ENCODE measurements at regions not wholly inside any gene's neighbourhood (a gene's known extent, or its start where the extent isn't known, plus 50 kb on each side); places are given as distances from the start of the nearest gene placed in this dataset.

- DNase-seq (ENCODE audit: low spot score): no peak
These were observed 133.0 kb downstream of the ZDHHC21 start for GRCh38 chr9:14560194-14560593.

GRCh38 chr9:14554886-14555285, 138.3 kb downstream of the ZDHHC21 start:
- peak; percentile 20 for DNase-seq (ENCODE audit: low spot score)

- no peak for DNase-seq (ENCODE audit: low spot score)
These were observed 145.8 kb downstream of the ZDHHC21 start for GRCh38 chr9:14547245-14548060.

GRCh38 chr9:14546693-14547092, 146.5 kb downstream of the ZDHHC21 start:
- no peak for DNase-seq (ENCODE audit: low spot score)

- no peak for DNase-seq (ENCODE audit: low spot score)
These were observed 151.2 kb downstream of the ZDHHC21 start for GRCh38 chr9:14542071-14542470.

- DNase-seq (ENCODE audit: low spot score): no peak
These were observed 154.7 kb downstream of the ZDHHC21 start for GRCh38 chr9:14538526-14538925.

- no peak for DNase-seq (ENCODE audit: low spot score)
These were observed 157.9 kb downstream of the ZDHHC21 start for GRCh38 chr9:14535161-14535955.

- no peak for DNase-seq (ENCODE audit: low spot score)
These were observed 159.2 kb downstream of the ZDHHC21 start for GRCh38 chr9:14533867-14534640.

GRCh38 chr9:14532456-14533115, 160.6 kb downstream of the ZDHHC21 start:
- peak; percentile 66 for DNase-seq (ENCODE audit: low spot score)

- no peak for DNase-seq (ENCODE audit: low spot score)
These were observed 161.6 kb downstream of the ZDHHC21 start for GRCh38 chr9:14531341-14532269.

- no peak for DNase-seq (ENCODE audit: low spot score)
These were observed 162.4 kb downstream of the ZDHHC21 start for GRCh38 chr9:14530841-14531240.

GRCh38 chr9:14530366-14530765, 162.9 kb downstream of the ZDHHC21 start:
- no peak for DNase-seq (ENCODE audit: low spot score)

- DNase-seq (ENCODE audit: low spot score): no peak
These were observed 163.6 kb downstream of the ZDHHC21 start for GRCh38 chr9:14529629-14530028.

- no peak for DNase-seq (ENCODE audit: low spot score)
These were observed 164.2 kb downstream of the ZDHHC21 start for GRCh38 chr9:14529054-14529453.

GRCh38 chr9:14526504-14526903, 166.7 kb downstream of the ZDHHC21 start:
- DNase-seq (ENCODE audit: low spot score): no peak

GRCh38 chr9:14525856-14526255, 167.4 kb downstream of the ZDHHC21 start:
- no peak for DNase-seq (ENCODE audit: low spot score)

- DNase-seq (ENCODE audit: low spot score): no peak
These were observed 168.2 kb downstream of the ZDHHC21 start for GRCh38 chr9:14524873-14525515.

- DNase-seq (ENCODE audit: low spot score): no peak
These were observed 169.7 kb downstream of the ZDHHC21 start for GRCh38 chr9:14523545-14523944.

- no peak for DNase-seq (ENCODE audit: low spot score)
These were observed 170.4 kb downstream of the ZDHHC21 start for GRCh38 chr9:14522627-14523379.

GRCh38 chr9:14520341-14520740, 172.9 kb downstream of the ZDHHC21 start:
- no peak for DNase-seq (ENCODE audit: low spot score)
